BLaER1 (cell line): ENCODE measurements at regions not wholly inside any gene's neighbourhood (a gene's known extent, or its start where the extent isn't known, plus 50 kb on each side); places are given as distances from the start of the nearest gene placed in this dataset.
A peak's percentile ranks its signal among the peaks of the same experiment; 100 is the strongest.

Source experiments
- H3K27ac ChIP-seq: shearing (Covaris generic); formaldehyde crosslinking; 2 replicates; pipeline ENCODE4 v1.8.1; 2022
- H3K27me3 ChIP-seq: shearing (Covaris generic); formaldehyde crosslinking; 2 replicates; pipeline ENCODE4 v1.8.1; 2022
- H3K36me3 ChIP-seq: shearing (Covaris generic); formaldehyde crosslinking; 2 replicates; pipeline ENCODE4 v1.8.1; 2022
- H3K4me1 ChIP-seq: shearing (Covaris generic); formaldehyde crosslinking; 2 replicates; pipeline ENCODE4 v1.8.1; 2022
- H3K4me2 ChIP-seq: shearing (Covaris generic); formaldehyde crosslinking; 2 replicates; pipeline ENCODE4 v1.8.1; 2022
- H3K4me3 ChIP-seq: shearing (Covaris generic); formaldehyde crosslinking; 2 replicates; pipeline ENCODE4 v1.8.1; 2022
- H3K9ac ChIP-seq: shearing (Covaris generic); formaldehyde crosslinking; 2 replicates; pipeline ENCODE4 v1.8.1; 2022
- H3K9me3 ChIP-seq: shearing (Covaris generic); formaldehyde crosslinking; 2 replicates; pipeline ENCODE4 v1.8.1; 2022
- H4K20me1 ChIP-seq: shearing (Covaris generic); formaldehyde crosslinking; 2 replicates; pipeline ENCODE4 v1.8.1; 2022
- Cebpa-rat ChIP-seq: shearing (Covaris generic); IDR thresholded peaks from 2 replicates; pipeline ENCODE4 v1.8.1; 2022

GRCh38 chr13:22372261-22372660 lies 701.4 kb downstream of the FGF9 start:
- no peak for TF ChIP-seq Cebpa-rat
- Histone ChIP-seq H3K9ac (no peak overlapping the region), H3K4me2 (no peak overlapping the region), H3K4me1 (no peaks in the 10 kb centered on the region), H4K20me1 (no peaks in the 10 kb centered on the region), H3K36me3 (peaks cover 8% of the 10 kb centered on the region; the same call in 1 of the 2 replicates), H3K27ac (no peak overlapping the region), H3K4me3 (peak overlapping the region; percentile 34; the same call in 1 of the 2 replicates), H3K9me3 (peaks cover 64% of the 10 kb centered on the region), H3K27me3 (no peaks in the 10 kb centered on the region)

- no peak overlapping the region for H3K9ac ChIP-seq
- H3K36me3 ChIP-seq: peaks cover 8% of the 10 kb centered on the region; the same call in 1 of the 2 replicates
- no peaks in the 10 kb centered on the region for H3K27me3 ChIP-seq
- no peak overlapping the region for H3K4me3 ChIP-seq
- H4K20me1 ChIP-seq: no peaks in the 10 kb centered on the region
- H3K4me2 ChIP-seq: no peak overlapping the region
- H3K9me3 ChIP-seq: peaks cover 82% of the 10 kb centered on the region
- H3K4me1 ChIP-seq: no peaks in the 10 kb centered on the region
- H3K27ac ChIP-seq: no peak overlapping the region
- no peak for TF ChIP-seq Cebpa-rat
These were observed 704.3 kb downstream of the FGF9 start for GRCh38 chr13:22375151-22375550.

GRCh38 chr13:22387899-22388298 lies 717.0 kb downstream of the FGF9 start:
- H3K4me2 ChIP-seq: peak overlapping the region; percentile 65

GRCh38 chr13:22399801-22400420 lies 729.0 kb downstream of the FGF9 start:
- no peak overlapping the region for H3K9ac ChIP-seq
- no peaks in the 10 kb centered on the region for H3K27me3 ChIP-seq
- no peak overlapping the region for H3K4me3 ChIP-seq
- peaks cover 22% of the 10 kb centered on the region for H3K9me3 ChIP-seq
- no peak overlapping the region for H3K27ac ChIP-seq
- H4K20me1 ChIP-seq: no peaks in the 10 kb centered on the region
- H3K4me2 ChIP-seq: no peak overlapping the region
- H3K4me1 ChIP-seq: peaks cover 6% of the 10 kb centered on the region
- TF ChIP-seq Cebpa-rat: no peak
- H3K36me3 ChIP-seq: no peaks in the 10 kb centered on the region

More at GRCh38 chr13:22387899-22388298, 717.0 kb downstream of the FGF9 start:
- H3K27me3 ChIP-seq: no peaks in the 10 kb centered on the region
- peak overlapping the region; percentile 51; the same call in 1 of the 2 replicates for H3K9ac ChIP-seq
- peak overlapping the region; percentile 60 for H3K27ac ChIP-seq
- no peaks in the 10 kb centered on the region for H3K36me3 ChIP-seq
- no peak for TF ChIP-seq Cebpa-rat
- no peaks in the 10 kb centered on the region for H4K20me1 ChIP-seq
- H3K4me1 ChIP-seq: peaks cover 56% of the 10 kb centered on the region
- peak overlapping the region; percentile 2; the same call in 1 of the 2 replicates for H3K4me3 ChIP-seq
- H3K9me3 ChIP-seq: peaks cover 9% of the 10 kb centered on the region

GRCh38 chr13:22402682-22403081 lies 731.8 kb downstream of the FGF9 start:
- Histone ChIP-seq H3K4me3 (no peak overlapping the region), H3K9me3 (peaks cover 19% of the 10 kb centered on the region), H3K27ac (no peak overlapping the region), H4K20me1 (no peaks in the 10 kb centered on the region), H3K27me3 (no peaks in the 10 kb centered on the region), H3K4me2 (no peak overlapping the region), H3K9ac (no peak overlapping the region), H3K36me3 (no peaks in the 10 kb centered on the region), H3K4me1 (no peaks in the 10 kb centered on the region)
- TF ChIP-seq Cebpa-rat: no peak

GRCh38 chr13:22403144-22403543 lies 732.3 kb downstream of the FGF9 start:
- no peaks in the 10 kb centered on the region for H3K4me1 ChIP-seq
- no peak overlapping the region for H3K9ac ChIP-seq

GRCh38 chr13:22405891-22406290 lies 735.0 kb downstream of the FGF9 start:
- no peak for TF ChIP-seq Cebpa-rat
- no peak overlapping the region for H3K4me2 ChIP-seq
- no peak overlapping the region for H3K9ac ChIP-seq
- H3K27ac ChIP-seq: no peak overlapping the region
- no peaks in the 10 kb centered on the region for H3K27me3 ChIP-seq
- no peaks in the 10 kb centered on the region for H4K20me1 ChIP-seq
- no peaks in the 10 kb centered on the region for H3K4me1 ChIP-seq
- H3K36me3 ChIP-seq: no peaks in the 10 kb centered on the region
- peaks cover 26% of the 10 kb centered on the region for H3K9me3 ChIP-seq
- no peak overlapping the region for H3K4me3 ChIP-seq

More at GRCh38 chr13:22403144-22403543, 732.3 kb downstream of the FGF9 start:
- H3K27ac ChIP-seq: no peak overlapping the region
- H3K4me3 ChIP-seq: no peak overlapping the region
- H3K4me2 ChIP-seq: no peak overlapping the region
- TF ChIP-seq Cebpa-rat: no peak
- peaks cover 19% of the 10 kb centered on the region for H3K9me3 ChIP-seq
- no peaks in the 10 kb centered on the region for H3K36me3 ChIP-seq
- no peaks in the 10 kb centered on the region for H3K27me3 ChIP-seq
- H4K20me1 ChIP-seq: no peaks in the 10 kb centered on the region

GRCh38 chr13:22412452-22412851 lies 741.6 kb downstream of the FGF9 start:
- no peaks in the 10 kb centered on the region for H4K20me1 ChIP-seq
- no peak overlapping the region for H3K27ac ChIP-seq
- H3K4me3 ChIP-seq: no peak overlapping the region
- no peaks in the 10 kb centered on the region for H3K27me3 ChIP-seq
- H3K4me1 ChIP-seq: no peaks in the 10 kb centered on the region
- no peak for TF ChIP-seq Cebpa-rat
- H3K9me3 ChIP-seq: peaks cover 47% of the 10 kb centered on the region
- H3K4me2 ChIP-seq: no peak overlapping the region
- no peak overlapping the region for H3K9ac ChIP-seq
- no peaks in the 10 kb centered on the region for H3K36me3 ChIP-seq

- Histone ChIP-seq H3K27ac (no peak overlapping the region), H3K4me1 (no peaks in the 10 kb centered on the region), H3K4me3 (no peak overlapping the region), H4K20me1 (no peaks in the 10 kb centered on the region), H3K4me2 (no peak overlapping the region), H3K27me3 (no peaks in the 10 kb centered on the region), H3K9ac (no peak overlapping the region), H3K9me3 (peaks cover 23% of the 10 kb centered on the region; the same call in 1 of the 2 replicates), H3K36me3 (no peaks in the 10 kb centered on the region)
- no peak for TF ChIP-seq Cebpa-rat
These were observed 751.1 kb downstream of the FGF9 start for GRCh38 chr13:22422023-22422422.

- no peak overlapping the region for H3K9ac ChIP-seq
- TF ChIP-seq Cebpa-rat: no peak
- no peak overlapping the region for H3K4me3 ChIP-seq
- no peaks in the 10 kb centered on the region for H3K4me1 ChIP-seq
- no peak overlapping the region for H3K27ac ChIP-seq
- no peak overlapping the region for H3K4me2 ChIP-seq
- H3K9me3 ChIP-seq: peaks cover 25% of the 10 kb centered on the region; the same call in 1 of the 2 replicates
- H3K36me3 ChIP-seq: no peaks in the 10 kb centered on the region
- no peaks in the 10 kb centered on the region for H4K20me1 ChIP-seq
- H3K27me3 ChIP-seq: no peaks in the 10 kb centered on the region
These were observed 751.8 kb downstream of the FGF9 start for GRCh38 chr13:22422712-22423111.
